ENCODE measurements at regions not wholly inside any gene's neighbourhood (a gene's known extent, or its start where the extent isn't known, plus 50 kb on each side); places are given as distances from the start of the nearest gene placed in this dataset.

DNA sequence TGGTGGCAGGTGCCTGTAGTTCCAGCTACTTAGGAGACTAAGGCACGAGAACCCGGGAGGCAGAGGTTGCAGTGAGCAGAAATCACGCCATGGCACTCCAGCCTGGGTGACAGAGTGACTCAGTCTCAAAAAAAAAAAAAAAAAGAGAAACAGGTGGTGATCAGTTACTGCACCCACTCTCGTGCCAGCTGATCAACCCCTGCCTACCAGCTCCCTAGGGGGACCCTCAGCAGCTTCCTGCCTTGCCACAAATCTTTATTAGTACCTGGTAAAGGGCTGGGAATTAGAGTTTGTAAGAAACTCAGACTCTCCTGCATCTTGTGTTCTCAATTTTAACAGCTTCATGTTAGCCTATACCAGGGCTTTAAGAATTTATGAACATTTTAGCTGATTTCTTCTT, 914.9 kb downstream of the EFNA5 start:
- TF ChIP-seq, protein P1, sequence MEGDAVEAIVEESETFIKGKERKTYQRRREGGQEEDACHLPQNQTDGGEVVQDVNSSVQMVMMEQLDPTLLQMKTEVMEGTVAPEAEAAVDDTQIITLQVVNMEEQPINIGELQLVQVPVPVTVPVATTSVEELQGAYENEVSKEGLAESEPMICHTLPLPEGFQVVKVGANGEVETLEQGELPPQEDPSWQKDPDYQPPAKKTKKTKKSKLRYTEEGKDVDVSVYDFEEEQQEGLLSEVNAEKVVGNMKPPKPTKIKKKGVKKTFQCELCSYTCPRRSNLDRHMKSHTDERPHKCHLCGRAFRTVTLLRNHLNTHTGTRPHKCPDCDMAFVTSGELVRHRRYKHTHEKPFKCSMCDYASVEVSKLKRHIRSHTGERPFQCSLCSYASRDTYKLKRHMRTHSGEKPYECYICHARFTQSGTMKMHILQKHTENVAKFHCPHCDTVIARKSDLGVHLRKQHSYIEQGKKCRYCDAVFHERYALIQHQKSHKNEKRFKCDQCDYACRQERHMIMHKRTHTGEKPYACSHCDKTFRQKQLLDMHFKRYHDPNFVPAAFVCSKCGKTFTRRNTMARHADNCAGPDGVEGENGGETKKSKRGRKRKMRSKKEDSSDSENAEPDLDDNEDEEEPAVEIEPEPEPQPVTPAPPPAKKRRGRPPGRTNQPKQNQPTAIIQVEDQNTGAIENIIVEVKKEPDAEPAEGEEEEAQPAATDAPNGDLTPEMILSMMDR (IDR thresholded peaks at IDR 0.05; ENCODE audit: low read length): no peak
- no peak for TF ChIP-seq EZH2 (IDR thresholded peaks at IDR 0.05; ENCODE audit: borderline replicate concordance, low read length)
